Mucosa of rectum (tissue), 2 donors: ENCODE measurements at regions not wholly inside any gene's neighbourhood (a gene's known extent, or its start where the extent isn't known, plus 50 kb on each side); places are given as distances from the start of the nearest gene placed in this dataset.

Experiments used
- H3K27ac ChIP-seq, 2 donors: one replicate each; pipeline ENCODE4 v1.7.0; 2013; ENCODE audit warnings: inconsistent platforms in 2 of 2, low read depth in 2 of 2, low read length in 2 of 2
- H3K27me3 ChIP-seq, 2 donors: one replicate each; pipeline ENCODE4 v1.7.0; 2013; ENCODE audit warnings: low read length in 2 of 2; ENCODE audit not compliant: control insufficient read depth in 2 of 2, insufficient read depth in 2 of 2
- H3K36me3 ChIP-seq, 2 donors: one replicate each; pipeline ENCODE4 v1.7.0; 2013; ENCODE audit warnings: low read length in 2 of 2; ENCODE audit not compliant: control insufficient read depth in 2 of 2, insufficient read depth in 2 of 2
- H3K4me1 ChIP-seq, 2 donors: one replicate each; pipeline ENCODE4 v1.7.0; 2013; ENCODE audit warnings: low read length in 2 of 2, mild to moderate bottlenecking in 1 of 2; ENCODE audit not compliant: control insufficient read depth in 2 of 2, insufficient read depth in 2 of 2
- H3K4me3 ChIP-seq, 2 donors: one replicate each; pipeline ENCODE4 v1.7.0; 2013; ENCODE audit warnings: low read length in 2 of 2
- H3K9ac ChIP-seq, 2 donors: one replicate each; pipeline ENCODE4 v1.7.0; 2013; ENCODE audit warnings: low read length in 2 of 2, low read depth in 1 of 2, mild to moderate bottlenecking in 1 of 2
- H3K9me3 ChIP-seq, 2 donors: one replicate each; pipeline ENCODE4 v1.7.0; 2013; ENCODE audit warnings: low read length in 2 of 2; ENCODE audit not compliant: control insufficient read depth in 2 of 2
- donor health status: healthy.
- donor health status: Normal muscosa, but diverticular disease.

DNA sequence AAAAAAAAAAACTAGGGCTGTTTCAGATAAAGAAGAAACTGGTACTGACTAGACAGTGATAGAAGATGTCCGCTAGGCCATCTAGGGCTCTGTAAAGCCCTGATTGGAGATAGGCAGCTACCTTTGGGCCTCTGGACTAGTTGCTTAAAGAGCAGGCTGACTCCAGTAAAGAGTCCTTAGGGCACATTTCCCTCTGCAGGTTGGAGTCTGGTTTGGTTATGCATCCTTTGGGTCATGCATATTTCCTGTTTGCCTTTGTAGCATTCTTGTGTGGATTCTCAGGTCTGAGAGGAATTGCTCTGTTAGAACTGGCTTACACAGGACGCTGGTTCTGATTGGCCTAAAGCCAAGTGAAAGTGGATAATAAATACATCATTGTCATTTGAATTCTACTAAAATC, 165.5 kb upstream of the LRRN1 start:
- Histone ChIP-seq H3K27ac (no peak overlapping the region), H3K9ac (no peak overlapping the region), H3K27me3 (no peaks in the 10 kb centered on the region)

GRCh38 chr3:3632449-3632848, 166.8 kb upstream of the LRRN1 start:
- H3K4me3 ChIP-seq: no peak overlapping the region
- no peaks in the 10 kb centered on the region for H3K4me1 ChIP-seq
- H3K27me3 ChIP-seq: no peaks in the 10 kb centered on the region
- no peaks in the 10 kb centered on the region for H3K36me3 ChIP-seq
- no peak overlapping the region for H3K27ac ChIP-seq
- H3K9me3 ChIP-seq: no peaks in the 10 kb centered on the region
- no peak overlapping the region for H3K9ac ChIP-seq

More for the DNA sequence above, 165.5 kb upstream of the LRRN1 start:
- H3K4me3 ChIP-seq: no peak overlapping the region
- no peaks in the 10 kb centered on the region for H3K4me1 ChIP-seq
- H3K36me3 ChIP-seq: no peaks in the 10 kb centered on the region
- H3K9me3 ChIP-seq: no peaks in the 10 kb centered on the region

DNA sequence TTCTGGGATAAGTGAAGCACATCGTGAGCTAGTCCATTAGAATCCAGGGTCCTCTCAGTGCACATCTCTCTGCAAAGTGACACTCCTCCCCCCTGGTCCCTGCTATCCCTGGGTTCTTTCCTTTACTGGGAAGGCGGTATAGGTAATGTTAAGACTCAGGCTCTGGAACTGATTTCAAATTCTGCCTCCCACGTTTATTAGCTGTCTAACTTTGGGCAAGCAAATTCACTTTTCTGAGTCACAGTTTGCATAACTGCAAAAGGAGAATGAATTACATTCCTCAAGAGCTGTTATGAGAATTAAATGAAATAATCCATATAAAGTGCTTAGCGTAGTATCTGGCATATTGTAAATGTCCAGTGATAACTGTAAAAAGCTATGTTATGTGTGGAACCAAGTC, 168.1 kb upstream of the LRRN1 start:
- H3K36me3 ChIP-seq: no peaks in the 10 kb centered on the region
- H3K4me1 ChIP-seq: peaks cover 0 to 3% of the 10 kb centered on the region in 2 donors

DNA sequence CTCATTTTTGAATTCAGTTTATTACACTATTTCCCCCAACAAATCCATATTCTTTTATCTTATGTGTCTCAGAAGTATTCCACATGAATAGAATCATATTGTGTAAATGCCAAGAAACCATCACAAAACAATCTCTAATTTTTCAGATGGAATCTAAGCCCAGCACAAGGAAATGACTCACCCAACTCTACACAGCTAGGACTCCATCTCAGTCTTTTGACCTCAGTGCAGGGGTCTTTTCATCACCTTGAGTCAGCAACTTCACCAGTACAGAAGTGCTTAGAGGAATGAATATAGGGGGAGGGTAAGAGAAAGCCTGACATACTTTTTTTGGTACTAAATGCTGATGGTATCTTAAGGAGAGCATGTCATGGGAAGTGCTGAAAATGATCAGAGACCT, 169.3 kb upstream of the LRRN1 start:
- H3K36me3 ChIP-seq: no peaks in the 10 kb centered on the region
- no peaks in the 10 kb centered on the region for H3K27me3 ChIP-seq
- no peaks in the 10 kb centered on the region for H3K9me3 ChIP-seq
- H3K4me1 ChIP-seq: peaks cover 0 to 7% of the 10 kb centered on the region in 2 donors
- H3K4me3 ChIP-seq: no peak overlapping the region
- H3K27ac ChIP-seq: no peak overlapping the region
- H3K9ac ChIP-seq: no peak overlapping the region

More for the DNA sequence above, 168.1 kb upstream of the LRRN1 start:
- Histone ChIP-seq H3K4me3 (no peak overlapping the region), H3K27me3 (no peaks in the 10 kb centered on the region), H3K27ac (no peak overlapping the region), H3K9ac (no peak overlapping the region), H3K9me3 (no peaks in the 10 kb centered on the region)

- Histone ChIP-seq H3K4me3 (no peak overlapping the region), H3K4me1 (peaks cover 0 to 7% of the 10 kb centered on the region in 2 donors), H3K27me3 (no peaks in the 10 kb centered on the region), H3K9me3 (no peaks in the 10 kb centered on the region), H3K27ac (no peak overlapping the region), H3K36me3 (no peaks in the 10 kb centered on the region), H3K9ac (no peak overlapping the region)
Measured at GRCh38 chr3:3628676-3629328, 170.4 kb upstream of the LRRN1 start.

- no peak overlapping the region for H3K9ac ChIP-seq
- peaks cover 0 to 7% of the 10 kb centered on the region in 2 donors for H3K4me1 ChIP-seq
Measured at GRCh38 chr3:3627114-3627513, 172.1 kb upstream of the LRRN1 start.

DNA sequence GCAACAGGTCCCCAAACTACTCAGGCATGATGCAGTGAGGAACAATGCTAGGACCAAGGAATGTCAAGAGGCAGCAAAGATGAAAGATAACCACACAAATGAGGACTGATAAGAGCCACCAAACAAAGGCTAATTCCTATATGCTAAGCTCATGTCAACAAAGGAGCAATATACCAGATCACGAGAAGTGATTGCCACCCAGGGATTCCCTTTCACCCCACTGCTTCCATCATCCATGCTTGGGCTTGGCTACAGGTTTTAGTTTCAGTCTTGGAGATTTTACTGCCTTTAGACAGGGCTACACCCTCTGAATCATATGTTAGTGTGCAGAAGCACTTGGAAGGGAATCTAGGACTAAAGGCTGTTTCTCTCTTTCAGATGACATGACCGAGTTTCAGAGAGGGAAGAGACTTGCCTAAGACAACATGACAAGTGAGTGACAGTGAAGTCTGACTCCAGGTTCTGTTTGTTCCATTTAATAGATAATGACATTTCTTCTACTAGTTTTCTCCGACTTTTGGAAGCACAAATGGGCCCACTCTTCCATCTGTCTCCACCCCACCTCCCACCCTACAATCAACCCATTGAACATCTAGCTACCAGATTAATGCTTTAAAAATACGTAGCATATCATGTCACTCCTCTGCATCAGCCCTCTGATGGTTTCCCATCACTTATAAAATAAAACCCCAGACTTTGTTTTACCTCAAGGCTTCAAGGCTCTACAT, 173.5 kb upstream of the LRRN1 start:
- Histone ChIP-seq H3K27me3 (no peaks in the 10 kb centered on the region), H3K9ac (no peak overlapping the region), H3K4me3 (no peak overlapping the region), H3K27ac (peak overlapping the region in 1 of 2 donors; percentile 70), H3K36me3 (no peaks in the 10 kb centered on the region), H3K9me3 (no peaks in the 10 kb centered on the region), H3K4me1 (peaks cover 0 to 7% of the 10 kb centered on the region in 2 donors)

More at GRCh38 chr3:3627114-3627513, 172.1 kb upstream of the LRRN1 start:
- no peaks in the 10 kb centered on the region for H3K9me3 ChIP-seq
- no peaks in the 10 kb centered on the region for H3K36me3 ChIP-seq
- H3K27ac ChIP-seq: no peak overlapping the region
- H3K27me3 ChIP-seq: no peaks in the 10 kb centered on the region
- H3K4me3 ChIP-seq: no peak overlapping the region

GRCh38 chr3:3619815-3620214, 179.4 kb upstream of the LRRN1 start:
- Histone ChIP-seq H3K9me3 (no peaks in the 10 kb centered on the region), H3K9ac (no peak overlapping the region), H3K4me1 (no peaks in the 10 kb centered on the region), H3K27me3 (no peaks in the 10 kb centered on the region), H3K27ac (no peak overlapping the region), H3K4me3 (no peak overlapping the region), H3K36me3 (no peaks in the 10 kb centered on the region)

DNA sequence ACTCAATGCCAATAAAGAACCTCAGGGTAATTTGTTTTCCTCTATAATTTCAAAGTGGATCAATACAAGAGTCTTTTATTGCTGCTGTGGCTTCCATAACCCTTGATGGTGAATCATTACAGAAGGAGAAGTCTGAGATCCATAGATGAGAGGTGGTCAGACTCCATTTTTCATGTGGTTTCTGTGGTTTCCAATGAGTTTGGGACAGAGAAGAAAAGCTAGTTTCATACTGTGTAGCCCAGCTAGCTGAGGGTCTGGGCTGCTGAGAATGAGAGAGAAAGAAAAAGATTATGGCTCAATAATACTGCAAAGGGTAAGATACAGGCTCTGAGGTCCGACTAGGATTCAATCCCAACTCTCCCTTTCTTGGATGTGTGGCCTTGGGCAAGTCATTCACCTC, 180.6 kb upstream of the LRRN1 start:
- no peak overlapping the region for H3K9ac ChIP-seq
- no peaks in the 10 kb centered on the region for H3K36me3 ChIP-seq
- H3K27ac ChIP-seq: no peak overlapping the region
- H3K9me3 ChIP-seq: no peaks in the 10 kb centered on the region
- no peak overlapping the region for H3K4me3 ChIP-seq
- H3K27me3 ChIP-seq: no peaks in the 10 kb centered on the region
- no peaks in the 10 kb centered on the region for H3K4me1 ChIP-seq

- Histone ChIP-seq H3K4me3 (no peak overlapping the region), H3K36me3 (no peaks in the 10 kb centered on the region)
Measured at GRCh38 chr3:3615533-3615932, 183.7 kb upstream of the LRRN1 start.

More at GRCh38 chr3:3615533-3615932, 183.7 kb upstream of the LRRN1 start:
- Histone ChIP-seq H3K27ac (no peak overlapping the region), H3K9me3 (no peaks in the 10 kb centered on the region), H3K9ac (no peak overlapping the region), H3K27me3 (no peaks in the 10 kb centered on the region), H3K4me1 (peaks cover 0 to 2% of the 10 kb centered on the region in 2 donors)
